GM21390 (cell line): ENCODE measurements at regions not wholly inside any gene's neighbourhood (a gene's known extent, or its start where the extent isn't known, plus 50 kb on each side); places are given as distances from the start of the nearest gene placed in this dataset.

ENCODE experiments used
- ATAC-seq: cut with Tn5 transposase; IDR thresholded peaks from one replicate; pipeline ENCODE4 v1.9.1; 2021; ENCODE audit not compliant: unreplicated experiment

DNA sequence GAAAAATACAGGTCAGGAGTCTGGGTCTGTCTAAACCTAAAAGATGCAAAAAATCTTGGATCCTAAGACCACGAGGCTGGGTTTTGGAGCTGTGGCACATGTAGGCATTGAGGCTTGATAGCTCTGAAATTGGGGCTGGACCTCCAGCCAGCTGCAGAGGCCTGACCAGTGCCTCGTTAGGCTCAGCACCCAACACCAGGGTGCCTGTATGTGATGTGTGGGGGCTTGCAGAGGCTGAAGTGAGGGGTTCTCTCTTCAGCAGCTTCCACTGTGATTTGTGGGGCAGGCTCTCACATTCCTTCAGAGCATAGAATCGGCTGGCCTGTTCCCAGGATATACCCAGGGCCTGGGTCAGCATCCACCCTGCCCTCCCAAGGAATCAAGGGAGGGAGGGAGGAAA is 247.8 kb downstream of the BUB3 start:
- ATAC-seq, result no peak

DNA sequence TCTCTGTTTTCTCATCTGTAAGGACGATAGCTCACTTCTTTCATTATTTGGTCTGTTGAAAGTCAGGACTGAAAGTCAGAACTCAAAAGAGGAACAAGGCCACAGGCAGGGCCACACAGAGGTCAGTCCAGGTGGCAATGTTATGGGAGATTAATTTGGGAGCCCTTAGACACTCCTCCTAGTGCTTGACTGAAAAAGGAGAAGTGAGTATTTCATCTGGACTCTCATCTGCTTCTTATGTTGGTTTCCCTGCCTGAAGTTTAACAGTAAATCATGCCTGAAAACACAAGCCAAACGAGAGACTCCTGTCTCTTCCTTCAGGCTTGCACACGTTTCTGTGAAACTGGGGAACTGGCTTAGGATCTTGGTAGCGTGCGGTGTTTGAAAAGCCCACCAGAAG is 248.5 kb downstream of the BUB3 start:
- peak; percentile 73 for ATAC-seq

DNA sequence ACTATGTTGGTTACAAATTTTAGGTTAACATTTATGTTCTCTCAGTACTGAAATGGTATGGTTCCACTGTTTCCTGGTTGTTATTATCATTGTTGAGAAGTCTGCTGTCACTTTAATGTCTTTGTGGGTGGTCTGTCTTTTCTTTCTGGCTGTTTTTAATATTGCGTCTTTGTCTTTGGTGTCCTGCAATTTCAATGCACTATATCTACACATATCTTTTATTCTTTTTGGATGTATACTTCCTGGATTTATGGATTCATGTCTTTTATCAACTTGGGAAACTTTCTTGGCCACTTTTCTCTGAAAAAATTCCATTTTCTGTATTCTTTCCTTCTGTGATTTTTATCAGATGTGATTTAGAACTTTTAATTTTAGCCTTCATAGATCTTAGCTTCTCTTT is 250.2 kb downstream of the BUB3 start:
- ATAC-seq, result no peak

DNA sequence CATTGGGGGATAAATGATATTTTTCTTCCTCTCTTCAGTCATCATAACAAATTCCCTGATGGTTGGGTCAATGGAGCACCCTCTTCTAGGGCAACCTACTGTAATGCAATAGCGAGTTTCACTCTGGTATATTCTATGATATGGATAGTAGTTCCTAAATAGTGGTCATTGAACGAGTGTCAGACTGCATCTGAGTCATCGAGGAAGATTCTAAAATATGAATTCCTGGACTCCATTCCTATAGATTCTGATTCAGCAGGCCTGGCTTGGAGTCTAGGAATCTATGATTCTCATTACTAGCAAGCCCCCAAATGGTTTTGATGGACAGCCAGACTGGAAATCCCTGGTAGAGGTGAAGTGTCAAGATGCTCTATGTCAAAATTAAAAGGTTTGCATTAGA is 254.5 kb downstream of the BUB3 start:
- no peak for ATAC-seq

DNA sequence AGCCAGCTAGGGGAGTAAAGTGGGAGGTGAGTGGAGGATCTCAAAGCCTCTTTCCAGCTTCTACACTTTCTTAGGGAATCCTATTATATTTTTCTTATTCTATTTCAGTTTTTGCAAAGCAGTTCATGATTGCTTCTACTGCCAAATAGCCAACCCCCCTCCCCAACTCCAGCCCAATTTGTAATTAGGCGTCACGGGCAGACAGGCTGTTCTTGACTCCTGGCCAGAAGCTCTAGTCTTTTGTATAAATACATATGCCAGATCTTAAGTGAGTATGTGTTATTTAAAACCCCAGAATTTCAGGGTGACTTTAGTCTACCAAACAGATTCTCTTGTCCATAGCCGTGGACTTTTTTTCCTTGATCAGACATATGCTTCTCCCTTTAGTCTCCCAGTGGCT is 255.2 kb downstream of the BUB3 start:
- ATAC-seq, result no peak

DNA sequence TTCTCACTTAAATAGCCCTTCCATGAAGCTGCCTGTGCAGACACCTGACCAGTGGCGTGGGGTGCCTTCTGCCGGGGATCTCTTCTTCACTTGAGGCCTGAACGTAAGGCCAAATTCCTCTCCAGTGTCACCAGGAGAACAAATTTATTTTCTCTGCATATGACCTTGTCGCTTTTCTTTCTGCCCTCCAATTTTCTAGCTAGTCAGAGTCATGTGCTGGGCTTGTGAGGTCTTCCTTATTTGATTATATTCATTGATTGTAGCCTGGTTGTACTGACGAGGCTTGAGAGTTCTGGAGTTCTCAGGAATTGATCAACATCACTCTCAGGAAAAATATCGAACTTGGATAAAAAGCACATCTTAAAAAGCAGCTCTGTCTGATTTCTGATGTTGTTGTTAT is 255.7 kb downstream of the BUB3 start:
- ATAC-seq, result no peak

DNA sequence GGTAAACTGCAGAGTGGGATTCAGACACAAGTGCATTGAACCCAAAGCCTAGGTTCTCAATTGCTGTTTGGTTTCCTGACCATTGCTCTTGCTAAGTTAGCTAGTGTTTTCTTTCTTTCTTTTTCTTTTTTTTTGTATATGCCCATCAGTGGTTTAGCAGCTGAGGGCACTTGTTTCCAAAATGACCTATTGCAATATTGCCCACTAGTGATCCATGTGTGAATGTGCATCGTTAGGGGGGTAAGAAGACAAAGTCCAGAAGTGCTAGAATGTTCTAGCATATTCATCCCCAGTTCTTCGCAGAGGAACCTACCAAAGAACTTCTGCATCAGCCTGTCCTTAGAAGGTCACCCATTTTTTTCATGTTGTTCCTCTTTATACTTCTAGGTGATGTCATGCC is 252.8 kb upstream of the GPR26 start:
- no peak for ATAC-seq

DNA sequence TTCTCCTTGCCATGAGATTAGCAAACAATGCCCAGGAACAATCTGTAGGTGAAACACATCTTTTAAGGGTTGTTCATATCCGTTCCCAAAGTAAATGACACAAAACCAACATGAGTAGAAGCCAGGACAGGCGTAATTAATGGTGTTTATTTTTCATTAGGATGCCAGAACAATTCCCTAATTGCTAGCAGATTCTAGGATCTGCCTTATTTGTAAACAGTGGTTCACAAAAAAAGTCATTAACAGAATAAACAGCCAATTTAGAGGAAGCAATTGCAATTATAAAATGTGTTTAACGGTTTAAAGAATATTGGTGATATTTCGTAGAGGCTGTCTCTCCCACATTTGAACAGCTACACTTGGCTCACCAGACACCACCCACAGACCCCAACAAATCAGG is 250.6 kb upstream of the GPR26 start:
- no peak for ATAC-seq

DNA sequence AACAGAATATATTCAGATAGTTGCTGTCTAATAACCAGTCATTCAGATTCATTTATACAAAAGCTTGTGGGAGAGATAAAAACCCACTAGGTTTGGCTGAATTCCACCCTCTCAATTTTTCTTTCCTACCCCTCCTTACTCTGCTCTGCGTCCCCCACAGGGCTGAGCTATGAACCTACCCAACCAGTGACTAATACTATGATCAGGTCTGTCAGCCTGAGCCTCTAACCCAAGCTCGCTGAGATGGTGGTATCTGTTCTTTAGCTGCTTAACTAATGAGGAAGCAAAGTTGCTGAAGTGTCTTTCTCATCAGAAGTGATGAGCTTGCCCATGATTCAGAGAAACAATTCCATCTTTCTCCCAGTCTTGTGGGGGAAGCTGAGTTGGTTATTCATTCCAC is 248.7 kb upstream of the GPR26 start:
- ATAC-seq, result no peak

DNA sequence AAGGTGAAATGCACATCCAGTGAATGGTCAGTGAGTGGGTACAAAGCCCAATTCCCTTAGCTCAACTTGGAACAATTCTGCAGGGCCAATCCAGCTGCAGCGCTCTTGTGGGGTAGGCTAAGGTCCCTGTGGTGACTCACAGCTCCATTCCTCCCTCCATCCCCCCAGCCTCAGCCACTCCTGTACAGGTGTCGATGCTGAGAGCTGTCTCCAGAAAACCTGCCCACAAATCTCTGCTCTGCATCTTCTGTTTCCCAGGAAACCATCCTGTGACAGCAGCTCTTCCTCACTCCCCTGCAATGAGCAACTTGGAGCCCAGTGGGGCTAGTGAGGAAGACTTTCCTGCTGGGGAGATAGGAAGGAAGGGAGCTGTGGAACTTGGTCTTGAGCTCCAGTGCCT is 244.7 kb upstream of the GPR26 start:
- ATAC-seq, result no peak

DNA sequence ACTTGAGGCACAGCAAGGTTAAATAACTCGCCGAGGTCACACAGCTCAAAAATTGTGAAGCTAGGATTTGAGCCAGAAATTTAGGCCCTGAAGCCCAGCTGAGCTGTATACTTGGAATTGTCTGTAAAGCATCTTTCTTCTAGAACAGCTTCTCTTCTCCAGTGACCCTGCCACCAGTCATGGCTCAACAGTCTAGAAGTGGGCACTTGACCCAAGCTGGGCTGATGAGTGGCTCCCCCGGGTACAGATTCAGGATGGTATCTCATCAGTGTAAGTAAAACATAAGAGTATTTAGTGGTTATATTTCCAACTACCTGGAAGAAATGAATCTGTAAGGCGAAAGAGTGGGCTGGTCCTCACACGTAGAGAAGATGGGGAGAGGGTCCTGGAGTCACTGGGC is 243.9 kb upstream of the GPR26 start:
- no peak for ATAC-seq

DNA sequence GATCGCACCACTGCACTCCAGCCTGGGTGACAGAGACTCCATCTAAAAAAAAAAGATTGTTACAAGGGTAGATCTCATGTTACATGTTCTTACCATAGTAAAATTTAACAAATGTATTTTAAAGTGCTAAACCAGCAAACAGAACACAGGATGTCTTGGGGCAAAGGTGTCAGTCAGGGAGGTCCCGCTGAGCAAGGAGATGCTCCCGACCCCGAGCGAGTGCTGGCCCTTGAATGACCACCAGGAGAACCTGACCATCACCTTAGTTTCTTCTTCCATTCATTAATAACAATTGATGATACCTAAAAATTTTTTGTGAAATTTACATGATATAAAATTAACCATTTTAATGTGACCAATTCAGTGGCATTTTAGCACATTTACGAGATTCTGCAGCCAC is 241.6 kb upstream of the GPR26 start:
- ATAC-seq, result no peak

DNA sequence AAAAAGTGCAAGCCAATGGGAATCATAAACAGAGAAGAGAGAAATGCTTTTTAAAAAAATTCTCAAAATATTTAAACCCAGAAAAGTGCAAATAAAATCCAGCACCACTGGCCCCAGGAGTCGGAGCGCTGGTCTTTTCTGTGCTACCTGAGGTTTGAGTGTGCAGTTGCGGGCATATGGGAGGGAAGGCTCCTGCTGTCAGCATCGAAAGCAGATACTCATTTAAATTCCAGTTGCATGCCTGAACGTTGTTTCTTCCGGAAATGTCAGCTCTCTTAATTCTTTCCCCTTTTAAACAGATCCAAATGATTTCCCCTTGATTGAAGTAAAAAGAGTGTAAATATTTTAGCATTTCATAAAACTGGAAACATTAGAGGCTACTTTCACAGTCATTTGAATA is 240.5 kb upstream of the GPR26 start:
- no peak for ATAC-seq

DNA sequence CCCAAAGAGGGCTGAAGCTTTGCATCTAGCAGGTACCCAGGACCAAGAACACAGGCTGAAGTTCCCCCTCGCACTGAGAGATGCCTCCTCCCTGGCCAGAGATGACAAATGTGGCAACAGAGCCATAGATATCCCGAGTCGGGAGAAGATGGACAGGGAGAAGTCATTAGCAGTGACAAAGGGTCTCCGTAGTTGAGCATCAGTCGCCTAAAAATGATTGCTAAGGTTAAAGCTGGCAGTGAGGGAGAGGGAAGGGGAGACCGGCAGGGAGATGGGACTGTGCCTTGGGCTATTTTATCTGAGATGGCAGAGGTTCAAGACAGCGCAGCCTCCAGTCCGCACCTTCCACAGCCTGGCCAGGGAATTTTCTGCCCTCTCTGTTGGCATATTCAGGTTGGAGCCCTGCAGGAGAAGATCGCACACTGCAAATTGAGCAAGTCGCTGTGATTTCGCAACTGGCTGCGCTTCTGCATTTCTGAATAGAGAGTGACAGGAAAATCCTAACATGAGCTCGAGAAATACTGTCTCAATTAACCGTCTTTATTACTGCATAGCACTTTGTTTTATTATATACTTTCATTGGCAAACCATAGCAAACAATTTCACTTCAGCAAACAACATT is 238.9 kb upstream of the GPR26 start:
- ATAC-seq, result no peak

DNA sequence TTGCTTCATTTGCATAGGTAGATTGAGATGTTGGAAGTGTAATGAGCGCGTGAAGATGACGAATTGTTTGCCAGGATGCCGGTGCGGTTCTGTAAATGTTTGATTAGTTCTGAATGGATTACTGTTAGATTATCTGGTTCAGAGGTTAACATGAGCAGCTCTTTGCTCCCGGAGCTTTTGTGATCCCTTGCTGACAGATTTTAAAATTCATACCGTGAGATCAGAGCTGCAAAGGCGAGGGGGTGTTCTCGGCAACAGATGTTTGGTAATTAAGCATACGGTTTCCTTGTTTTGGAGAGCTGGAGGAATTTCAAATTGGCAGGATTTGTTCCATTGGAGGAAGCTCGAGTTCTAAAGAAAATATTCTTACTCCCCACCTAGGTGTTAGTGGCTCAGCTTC is 237.8 kb upstream of the GPR26 start:
- no peak for ATAC-seq

DNA sequence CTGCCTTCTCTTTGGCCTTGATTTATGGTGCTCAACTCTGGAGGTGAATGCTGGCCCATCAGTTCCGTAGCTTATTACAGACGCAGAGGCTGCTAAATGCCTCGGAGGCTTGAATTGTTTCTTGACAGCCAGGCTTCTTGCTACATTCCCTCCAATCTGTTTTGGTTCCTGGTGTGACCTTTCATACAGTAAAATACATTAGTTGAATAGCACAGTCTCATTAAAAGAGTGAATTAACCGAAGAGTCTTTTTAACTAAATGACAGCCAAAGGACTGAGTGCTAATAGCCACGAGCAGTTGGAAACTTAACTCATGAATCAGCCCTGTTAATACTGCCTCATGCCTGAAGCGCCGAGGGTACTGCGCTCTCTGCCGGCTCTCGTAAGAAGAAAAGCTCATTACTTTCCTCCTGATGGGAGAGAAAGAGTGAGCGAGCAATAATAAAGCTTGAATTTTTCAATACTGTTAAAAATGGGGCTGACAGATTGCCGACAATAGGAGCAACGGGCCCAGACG is 236.4 kb upstream of the GPR26 start:
- no peak for ATAC-seq

DNA sequence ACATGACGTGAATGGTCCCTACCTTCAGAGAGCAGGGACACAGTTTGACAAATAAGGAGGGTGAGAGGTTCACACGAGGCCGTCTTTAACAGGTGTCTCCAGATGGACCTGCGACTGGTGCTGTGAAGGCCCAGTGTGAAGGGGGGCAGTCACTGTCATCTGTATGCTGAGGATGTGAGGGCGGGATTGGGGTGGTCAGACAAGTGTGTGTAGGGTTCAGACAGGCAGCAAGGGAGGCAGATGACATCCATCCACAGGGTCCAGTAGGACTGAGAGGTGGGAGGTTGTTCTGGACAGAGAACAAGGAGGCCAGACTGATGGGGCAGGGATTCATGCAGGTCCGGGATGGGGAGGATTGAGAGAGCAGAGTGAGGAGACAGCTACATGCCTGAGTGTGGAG is 232.6 kb upstream of the GPR26 start:
- no peak for ATAC-seq

DNA sequence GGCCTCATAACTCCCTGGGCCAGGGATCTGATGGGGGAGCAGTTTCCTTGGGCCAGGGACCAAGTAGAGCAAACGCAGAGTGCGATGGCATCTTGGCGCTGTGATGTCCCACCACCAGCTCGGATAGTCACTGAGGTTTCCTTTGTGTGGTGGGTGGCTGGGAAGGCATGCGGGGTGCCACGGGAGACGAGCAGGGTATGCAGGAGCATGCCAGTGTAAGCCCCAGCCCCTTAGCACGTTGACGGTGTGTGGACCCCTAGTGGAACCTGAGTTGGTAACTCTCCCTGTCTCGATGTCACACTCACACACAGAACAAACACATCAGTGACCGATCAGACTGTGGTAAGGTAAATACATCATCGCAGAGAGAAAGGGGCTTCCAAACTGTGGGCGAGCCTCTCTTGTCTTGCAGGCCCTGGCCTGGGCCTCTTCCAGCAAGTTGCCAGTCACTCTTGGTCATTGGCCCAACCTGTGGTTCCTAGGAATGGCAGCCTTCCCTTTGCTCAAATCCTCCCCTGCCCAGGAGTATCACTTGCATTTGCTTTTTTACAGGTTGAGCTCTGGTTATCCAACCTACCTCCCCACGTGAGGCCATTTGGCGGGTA is 231.6 kb upstream of the GPR26 start:
- no peak for ATAC-seq

DNA sequence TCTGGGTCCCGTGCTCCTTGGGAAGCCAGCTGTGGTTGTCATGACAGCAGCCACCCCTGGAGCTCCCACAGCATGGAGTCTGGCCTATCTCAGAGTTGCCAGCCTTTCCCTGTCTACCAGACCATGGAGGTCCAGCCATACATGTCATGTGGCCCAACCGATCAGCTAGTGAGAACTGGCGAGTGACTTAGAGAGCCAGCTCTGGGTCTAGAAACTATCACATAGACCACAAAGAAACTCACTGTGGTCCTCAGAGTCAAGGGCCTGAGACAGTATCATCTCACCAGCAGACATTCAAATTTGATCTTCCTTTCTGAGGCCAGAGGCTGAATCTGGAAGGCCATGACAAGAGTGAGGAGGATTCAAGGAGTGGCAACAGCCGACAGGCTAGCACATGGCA is 223.3 kb upstream of the GPR26 start:
- peak; percentile 96 for ATAC-seq

DNA sequence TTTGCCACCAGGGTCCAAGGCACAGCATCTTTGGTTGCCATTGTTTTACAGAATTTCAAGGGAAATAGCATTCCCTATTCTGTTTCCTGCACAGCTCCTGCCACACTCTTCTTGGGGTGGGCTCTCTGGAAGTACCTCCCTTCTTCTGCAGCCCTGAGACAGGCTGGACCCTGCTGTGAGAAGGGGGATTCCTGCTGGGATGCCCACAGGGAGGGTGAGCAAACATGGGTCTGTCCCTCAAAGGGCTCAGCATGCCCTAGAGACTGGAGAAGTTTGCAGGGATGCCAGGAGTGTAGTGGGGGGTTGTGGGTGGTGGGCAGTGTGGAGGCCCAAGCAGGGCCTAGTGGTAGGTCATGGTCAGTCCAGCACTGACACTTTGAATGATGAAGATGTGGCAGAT is 222.2 kb upstream of the GPR26 start:
- ATAC-seq, result no peak

DNA sequence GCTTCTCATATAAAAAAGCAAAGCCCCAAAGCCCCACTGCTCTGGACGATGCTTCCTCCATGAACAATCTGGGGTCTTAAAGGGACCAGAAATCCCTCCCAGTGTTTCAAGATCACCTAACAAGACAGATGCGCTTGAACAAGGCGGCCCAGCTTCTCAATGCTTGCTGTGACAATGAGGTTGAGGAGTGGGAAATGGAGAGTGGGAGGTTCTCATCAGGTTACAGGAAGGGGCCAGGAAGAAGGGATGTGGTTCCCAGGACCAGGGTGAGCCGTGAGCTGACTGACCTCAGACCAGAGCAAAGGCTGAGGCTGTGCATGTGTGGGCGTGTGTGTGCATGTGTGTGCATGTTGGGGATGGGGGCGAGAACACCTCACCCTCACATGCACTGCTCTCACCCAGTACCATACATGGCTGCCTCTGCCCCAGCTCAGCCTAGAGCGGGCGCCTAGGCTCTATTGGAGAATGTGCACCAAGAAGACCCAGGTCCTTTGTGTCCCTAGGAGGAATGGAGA is 220.8 kb upstream of the GPR26 start:
- no peak for ATAC-seq

DNA sequence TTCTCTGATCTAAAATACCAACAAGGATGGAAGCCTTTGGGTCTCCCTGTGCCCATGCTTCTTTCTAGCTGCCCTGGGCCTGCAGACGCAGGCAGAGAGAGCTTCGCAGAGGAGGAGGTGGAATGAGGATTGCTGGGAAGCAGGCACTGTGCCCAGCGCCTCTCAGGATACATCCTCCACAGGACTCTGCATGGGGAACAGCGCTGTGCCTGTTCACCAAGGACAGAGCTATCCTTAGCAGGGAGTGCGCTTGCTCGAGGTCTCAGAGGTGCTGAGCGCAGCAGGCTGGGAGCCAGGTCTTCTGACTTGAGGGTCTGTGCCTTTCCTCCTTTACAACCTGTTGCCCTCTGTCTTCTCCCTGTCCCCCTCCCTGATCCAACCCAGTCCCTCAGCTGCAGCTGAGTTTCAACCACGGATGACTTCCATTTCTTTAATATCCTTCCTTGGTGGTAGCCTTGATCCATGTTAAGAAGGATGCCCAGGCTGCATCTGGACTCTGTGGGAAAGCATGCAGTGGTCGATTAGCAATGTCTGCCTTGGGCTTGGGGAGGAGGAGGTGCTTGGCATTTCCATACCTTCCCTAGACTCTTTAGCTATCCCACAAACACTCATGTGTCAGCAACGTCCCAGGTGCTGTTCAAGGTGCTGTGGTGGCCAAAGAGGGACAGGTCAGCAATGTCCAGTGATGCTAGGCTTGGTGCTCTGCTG is 219.6 kb upstream of the GPR26 start:
- ATAC-seq, result no peak
